ENCODE measurements at regions not wholly inside any gene's neighbourhood (a gene's known extent, or its start where the extent isn't known, plus 50 kb on each side); places are given as distances from the start of the nearest gene placed in this dataset.
"Not testable (repeated sequence)": the region's sequence is repeated elsewhere in the genome, so short reads cannot be mapped to it uniquely, and the experiment has no call there.

DNA sequence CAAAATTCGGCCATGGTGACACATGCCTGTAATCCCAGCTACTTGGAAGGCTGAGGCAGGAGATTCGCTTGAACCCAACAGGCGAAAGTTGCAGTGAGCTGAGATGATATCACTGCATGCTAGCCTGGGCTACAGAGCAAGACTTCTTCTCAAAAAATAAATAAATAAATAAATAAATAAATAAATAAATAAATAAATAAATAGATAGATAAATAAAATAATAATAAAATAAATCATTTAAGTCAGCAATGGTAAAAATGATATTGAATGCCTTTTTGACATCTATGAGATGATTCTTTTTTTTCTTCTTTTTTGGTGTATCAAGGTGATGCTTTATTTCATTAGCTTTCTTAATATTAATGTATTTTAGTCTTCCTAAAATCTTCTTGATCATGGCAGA is 221.7 kb upstream of the RXFP2 start:
- DNase-seq (ENCODE audit: low read depth in 2 of 2), result no peak

- no peak for DNase-seq (ENCODE audit: low read depth in 2 of 2)
Observed at GRCh38 chr13:31518645-31519044, 220.7 kb upstream of the RXFP2 start.

DNA sequence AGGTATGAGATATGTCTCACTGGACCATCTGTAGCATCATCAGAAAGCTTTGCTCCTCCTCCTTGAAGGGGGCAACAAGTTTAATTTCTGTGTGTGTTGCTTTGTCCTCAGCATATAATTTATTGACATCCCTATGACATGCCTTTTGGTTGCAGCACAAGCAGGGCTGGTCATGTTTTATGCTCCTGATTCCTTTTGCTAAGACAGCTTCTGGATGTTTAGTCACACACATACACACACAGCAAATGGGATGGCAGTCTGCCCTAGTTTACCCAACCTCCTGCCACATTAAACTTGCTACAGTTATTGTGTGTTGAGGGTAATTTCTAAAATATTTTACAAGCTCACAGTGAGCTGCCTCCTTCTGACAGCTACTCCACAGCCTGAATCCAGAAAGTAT is 217.9 kb upstream of the RXFP2 start:
- DNase-seq (ENCODE audit: low read depth in 2 of 2), result no peak

DNA sequence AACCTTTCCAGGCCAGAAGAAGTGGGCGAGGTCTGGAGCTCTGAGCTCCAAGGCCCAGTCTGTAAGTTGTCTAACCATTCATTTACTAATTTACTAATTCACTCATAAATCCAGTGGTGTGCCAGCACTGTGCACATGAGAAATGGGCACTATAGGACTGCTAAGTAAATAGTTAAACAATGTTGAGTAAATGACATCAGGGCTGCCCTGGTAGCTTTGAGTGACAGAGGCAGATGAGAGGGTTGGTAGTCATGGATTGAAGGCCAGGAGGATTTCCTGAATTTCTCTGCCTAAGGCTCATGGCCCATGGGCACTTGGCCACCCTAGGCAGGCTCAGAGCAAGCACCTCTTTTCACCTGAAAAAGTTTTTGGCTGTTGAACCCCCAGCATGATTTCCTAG is 216.9 kb upstream of the RXFP2 start:
- DNase-seq (ENCODE audit: low read depth in 2 of 2), result no peak

- no peak for DNase-seq (ENCODE audit: low read depth in 2 of 2)
Observed at GRCh38 chr13:31528176-31528575, 211.2 kb upstream of the RXFP2 start.

DNA sequence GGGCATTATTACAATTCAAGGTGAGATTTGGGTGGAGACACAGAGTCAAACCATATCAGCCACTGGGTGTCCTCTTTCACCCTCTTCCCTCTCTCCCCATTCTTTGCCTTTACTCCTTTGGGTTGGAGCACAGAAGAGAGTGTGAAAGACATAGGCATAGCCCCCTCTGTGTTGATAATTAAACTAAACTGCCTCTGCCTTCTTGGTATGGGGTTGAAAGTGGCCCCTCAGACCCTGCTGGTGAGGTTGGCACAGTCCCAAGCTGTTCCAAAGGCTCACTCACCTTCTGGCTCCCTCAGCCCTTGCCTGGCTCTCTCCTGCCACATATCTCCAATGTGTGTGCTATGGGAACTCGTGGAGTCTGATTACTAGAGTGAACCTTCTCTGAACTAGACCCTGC is 210.6 kb upstream of the RXFP2 start:
- no peak for DNase-seq (ENCODE audit: low read depth in 2 of 2)

- DNase-seq (ENCODE audit: low read depth in 2 of 2), result no peak
Observed at GRCh38 chr13:31530922-31531321, 208.4 kb upstream of the RXFP2 start.

DNA sequence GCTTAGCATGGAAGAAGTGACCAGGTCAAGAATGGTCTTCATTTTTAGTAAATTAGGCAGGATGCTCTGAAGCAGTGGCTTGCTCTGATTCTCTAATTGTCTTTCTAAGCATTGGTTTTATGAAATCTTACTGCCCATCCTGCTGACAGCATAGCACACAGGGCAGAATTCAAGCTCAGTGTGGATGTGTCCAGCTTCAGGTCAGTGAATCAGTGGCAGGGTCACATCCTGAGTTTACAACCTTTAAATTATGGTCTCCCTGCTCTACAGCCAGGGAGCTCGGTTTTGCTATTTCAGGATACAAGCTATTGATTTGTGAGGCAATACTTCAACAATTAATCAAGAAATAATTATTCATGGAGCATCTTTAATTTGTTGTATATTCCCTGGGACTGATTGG is 202.3 kb upstream of the RXFP2 start:
- DNase-seq (ENCODE audit: low read depth in 2 of 2), result no peak

DNA sequence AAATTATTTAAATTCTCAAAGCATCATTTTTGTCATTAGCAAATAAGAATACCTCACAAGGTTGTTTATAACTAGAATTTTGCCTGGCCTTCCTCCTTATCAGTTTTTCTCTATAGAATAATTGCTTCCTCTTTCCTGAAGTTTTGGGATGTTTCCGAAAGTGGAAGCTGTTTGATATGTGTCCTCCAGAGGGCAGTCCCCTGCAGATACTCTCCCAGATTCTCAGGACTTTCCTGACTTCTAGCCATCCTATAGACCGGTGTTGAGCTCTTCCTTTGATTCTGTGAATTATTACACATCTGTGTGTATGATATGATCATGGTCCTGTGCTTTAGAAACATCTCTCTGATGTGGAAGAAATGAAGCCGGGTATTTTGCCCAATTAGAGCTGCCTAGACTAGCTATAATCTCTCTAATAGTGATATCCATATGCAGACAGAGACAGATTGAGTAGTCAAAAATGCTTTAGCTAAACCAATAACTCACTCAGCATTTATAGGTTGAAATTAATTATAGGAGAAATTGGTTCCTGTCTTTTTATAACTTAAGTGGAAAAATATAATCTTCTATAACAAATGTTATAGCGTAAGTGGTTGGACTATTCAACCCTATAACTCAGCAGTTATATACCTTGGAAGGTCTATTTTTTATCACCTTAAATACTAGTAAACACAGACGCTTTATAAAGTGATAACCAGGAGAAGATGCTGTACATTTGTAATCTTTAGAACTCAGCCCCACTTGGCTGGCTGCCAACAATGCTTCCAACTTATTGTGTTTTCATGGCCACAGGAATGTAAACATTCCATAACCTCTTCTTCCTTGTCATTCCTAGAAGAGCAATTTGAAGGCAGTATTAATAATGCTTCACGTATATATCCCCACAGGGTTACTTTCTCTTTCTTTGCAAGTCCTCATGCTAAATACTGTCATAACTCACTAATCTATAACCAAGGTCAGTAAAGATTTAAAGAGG is 201.0 kb upstream of the RXFP2 start:
- DNase-seq (ENCODE audit: low read depth in 2 of 2), result no peak

- DNase-seq (ENCODE audit: low read depth in 2 of 2), result no peak
Observed at GRCh38 chr13:31540281-31540680, 199.0 kb upstream of the RXFP2 start.

DNA sequence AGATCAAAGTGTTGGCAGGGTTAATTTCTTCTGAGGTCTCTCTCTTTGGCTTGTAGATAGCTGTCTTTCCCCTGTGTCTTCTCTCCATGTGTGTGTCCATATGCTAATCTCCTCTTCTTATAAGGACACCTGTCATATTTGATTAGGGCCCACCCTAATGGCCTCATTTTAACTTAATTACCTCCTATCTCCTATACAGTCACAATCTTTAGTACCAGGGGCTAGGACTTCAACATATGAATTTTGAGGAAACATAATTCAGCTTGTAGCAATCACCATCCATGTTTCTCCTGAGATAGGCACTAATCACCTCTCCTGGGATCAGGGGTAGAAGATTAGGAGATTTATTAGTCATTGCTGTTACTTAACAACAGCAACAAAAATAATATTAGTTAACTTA is 196.1 kb upstream of the RXFP2 start:
- DNase-seq (ENCODE audit: low read depth in 2 of 2), result no peak

DNA sequence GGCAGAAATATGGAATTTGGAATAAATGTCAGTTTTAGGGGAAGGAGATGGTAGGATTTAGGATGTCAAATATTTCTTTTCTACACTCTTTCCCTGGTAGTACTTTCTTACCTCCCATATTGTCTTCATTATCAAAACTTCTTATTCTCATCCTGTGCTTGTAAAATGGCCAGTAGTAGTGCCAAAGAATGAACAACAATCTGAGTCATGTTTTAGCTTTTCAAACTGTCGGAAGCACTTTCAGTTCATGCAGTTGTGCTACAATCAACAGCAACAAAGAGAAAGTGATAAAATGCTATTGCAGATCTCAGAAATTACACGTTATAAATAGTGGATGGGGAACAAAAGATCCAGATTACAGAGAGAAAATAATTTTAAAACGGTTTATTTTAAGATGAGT is 193.7 kb upstream of the RXFP2 start:
- DNase-seq (ENCODE audit: low read depth in 2 of 2), result no peak

GRCh38 chr13:31556376-31556775 is 182.9 kb upstream of the RXFP2 start:
- no peak for DNase-seq (ENCODE audit: low read depth in 2 of 2)

- DNase-seq (ENCODE audit: low read depth in 2 of 2), result not testable (repeated sequence)
Observed at GRCh38 chr13:31584221-31584620, 155.1 kb upstream of the RXFP2 start.

GRCh38 chr13:31587698-31588266 is 151.5 kb upstream of the RXFP2 start:
- DNase-seq (ENCODE audit: low read depth in 2 of 2), result no peak

GRCh38 chr13:31588316-31588715 is 151.0 kb upstream of the RXFP2 start:
- DNase-seq (ENCODE audit: low read depth in 2 of 2), result no peak

DNA sequence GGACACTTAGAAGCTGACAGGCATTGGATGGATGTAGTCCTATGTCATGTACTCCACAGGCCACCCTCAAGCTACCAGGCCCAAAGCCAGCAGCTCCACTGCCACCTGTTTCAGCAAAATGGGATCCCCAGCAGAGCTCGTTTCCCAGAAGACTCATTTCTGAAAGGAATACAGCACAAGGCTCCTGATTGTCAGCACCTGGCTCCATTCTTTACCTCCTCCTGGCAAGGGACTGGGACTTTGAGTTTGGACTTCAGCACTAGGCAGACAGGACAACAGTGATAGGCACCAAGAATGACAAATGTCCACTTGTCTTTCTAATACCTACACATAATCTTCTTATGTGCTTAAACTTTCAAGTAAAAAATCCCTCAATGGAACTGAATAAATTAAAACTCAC is 150.4 kb upstream of the RXFP2 start:
- DNase-seq (ENCODE audit: low read depth in 2 of 2), result no peak

DNA sequence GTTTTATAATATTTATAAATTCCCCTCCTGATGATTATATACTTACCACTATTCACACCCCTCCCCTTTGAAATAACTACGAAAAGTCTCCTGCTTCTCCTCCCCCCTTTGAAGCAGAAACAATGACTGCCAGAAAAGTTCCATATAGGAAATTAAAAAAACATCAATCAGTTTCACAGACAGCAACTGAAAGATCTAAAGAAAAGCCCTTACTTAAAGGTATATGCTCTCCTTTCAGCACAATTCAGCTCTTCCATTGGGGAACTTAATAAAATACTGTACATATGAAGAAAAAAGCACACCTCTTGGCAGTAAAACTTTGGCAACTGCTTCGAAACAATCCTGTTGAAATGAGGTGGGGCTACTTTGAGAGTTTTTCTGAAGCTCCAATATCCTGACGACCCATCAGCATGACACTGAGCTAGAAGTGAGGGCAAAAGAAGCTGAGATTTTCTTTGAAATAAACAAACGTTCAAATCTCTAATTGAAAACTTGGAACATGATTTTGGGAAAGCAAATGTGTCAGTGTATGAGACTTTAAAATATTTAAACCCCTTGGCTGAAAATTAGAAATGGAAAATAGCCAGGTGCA is 147.6 kb upstream of the RXFP2 start:
- DNase-seq (ENCODE audit: low read depth in 2 of 2), result no peak

DNA sequence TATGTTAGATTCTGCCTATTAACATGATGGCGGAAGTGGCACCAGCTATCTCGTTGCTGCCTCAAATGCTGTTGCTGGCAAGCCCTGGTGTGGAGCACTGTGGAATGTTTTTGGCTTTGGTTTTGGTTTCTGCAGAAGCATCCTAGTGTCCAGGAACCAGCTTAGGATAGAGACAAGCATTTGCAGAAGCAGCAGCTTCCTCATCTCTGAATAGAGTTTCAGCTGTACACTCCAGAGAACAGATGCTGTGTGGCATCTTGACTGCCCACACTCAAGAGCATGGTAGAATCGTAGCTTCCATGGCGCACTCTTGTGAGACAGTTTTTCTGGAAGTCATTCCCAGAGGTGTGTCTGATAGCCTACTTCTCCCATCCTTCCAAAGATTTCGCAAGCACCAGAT is 145.3 kb upstream of the RXFP2 start:
- DNase-seq (ENCODE audit: low read depth in 2 of 2), result no peak

- no peak for DNase-seq (ENCODE audit: low read depth in 2 of 2)
Observed at GRCh38 chr13:31595563-31595962, 143.8 kb upstream of the RXFP2 start.

DNA sequence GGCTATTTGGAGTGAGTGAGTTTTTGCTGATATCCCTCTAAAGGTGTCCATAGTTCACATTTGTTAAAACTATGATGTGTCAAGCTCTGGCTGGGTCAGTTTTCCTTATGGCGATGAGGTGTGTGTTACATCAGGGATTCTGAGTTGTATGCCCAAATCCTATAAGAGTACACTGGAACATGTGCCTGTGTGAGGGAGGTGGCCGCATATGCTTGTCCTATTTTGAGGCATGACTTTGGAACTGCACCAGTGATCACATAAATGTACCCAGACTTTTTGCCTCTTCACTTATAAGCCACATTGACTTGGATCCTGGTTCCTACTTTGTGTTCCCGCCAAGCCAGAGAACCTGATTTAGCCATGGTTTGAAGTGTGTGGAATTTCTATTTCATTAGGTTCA is 140.3 kb upstream of the RXFP2 start:
- no peak for DNase-seq (ENCODE audit: low read depth in 2 of 2)

DNA sequence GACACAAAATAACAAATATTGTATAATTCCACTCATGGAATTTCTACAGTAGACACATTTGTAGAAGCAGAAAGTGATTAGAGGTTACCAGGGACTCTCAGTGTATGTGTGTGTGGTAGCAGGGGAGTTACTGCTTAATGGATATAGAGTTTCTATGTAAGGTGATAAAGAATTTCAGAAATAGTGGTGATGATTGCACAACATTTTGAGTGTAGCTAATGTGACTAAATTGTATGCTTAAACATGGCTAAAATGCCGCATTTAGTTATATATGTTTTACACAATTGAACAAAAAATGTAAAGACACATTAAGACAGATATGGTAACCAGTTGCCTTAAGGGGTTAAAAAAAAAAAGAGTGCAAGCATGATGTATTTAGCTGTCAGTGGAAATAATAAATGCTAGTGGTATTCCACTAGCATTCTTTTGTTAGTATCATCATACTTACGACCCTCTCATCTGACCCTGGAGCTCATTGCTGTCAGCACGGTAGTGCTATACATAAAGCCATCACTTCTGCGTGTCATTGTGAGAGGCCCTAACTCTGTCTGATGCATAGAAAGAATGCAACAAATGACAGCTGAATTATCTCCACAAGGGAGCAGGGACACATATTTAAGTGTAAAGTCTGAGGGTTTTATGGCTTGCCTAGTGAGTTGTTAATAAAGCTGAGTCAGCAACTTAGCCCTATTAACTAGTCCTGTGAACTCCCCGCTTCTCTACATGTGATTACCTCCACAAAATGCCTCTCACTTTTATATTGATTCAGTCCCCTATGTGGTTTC is 134.1 kb upstream of the RXFP2 start:
- no peak for DNase-seq (ENCODE audit: low read depth in 2 of 2)
